Ovary (tissue), 7 donors: ENCODE measurements at regions not wholly inside any gene's neighbourhood (a gene's known extent, or its start where the extent isn't known, plus 50 kb on each side); places are given as distances from the start of the nearest gene placed in this dataset.

Experiments used
- DNase-seq, 5 donors: peaks; one replicate each; pipeline ENCODE4 v3.0.0-alpha.2; 2019 to 2020
- H3K27ac ChIP-seq, 2 donors: fragments of 200-600 bp; one replicate each; pipeline versions ENCODE4 v1.5.1 to v1.8.0; 2019 to 2022
- H3K27me3 ChIP-seq: fragments of 200-600 bp; one replicate; pipeline ENCODE4 v1.8.0; 2022
- H3K36me3 ChIP-seq: fragments of 200-600 bp; sonication (generic); one replicate; pipeline ENCODE4 v1.5.1; 2019
- H3K4me1 ChIP-seq: one replicate; pipeline ENCODE4 v1.8.1; 2013; ENCODE audit warnings: mild to moderate bottlenecking, moderate library complexity; ENCODE audit not compliant: insufficient read depth
- H3K4me3 ChIP-seq: fragments of 200-600 bp; sonication (generic); one replicate; pipeline ENCODE4 v1.5.1; 2017
- H3K9me3 ChIP-seq, 2 donors: fragments of 200-600 bp in 1 of 2; sonication (generic) in 1 of 2; one replicate each; pipeline versions ENCODE4 v1.5.1 to v1.8.1; 2013 to 2019; ENCODE audit warnings: mild to moderate bottlenecking in 1 of 2, moderate library complexity in 1 of 2
- EP300 ChIP-seq: sonication (generic); formaldehyde crosslinking; IDR thresholded peaks from one replicate; pipeline ENCODE4 v1.6.1; 2017; ENCODE audit warnings: antibody characterized with exemption
- POLR2A ChIP-seq: fragments of 450-650 bp; IDR thresholded peaks from one replicate; pipeline ENCODE4 v1.6.1; 2017; ENCODE audit warnings: antibody characterized with exemption, mild to moderate bottlenecking, moderate library complexity
- WGBS, 3 donors: extraction: QIAGEN DNeasy Blood & Tissue Kit in 1 of 3; methylation state at CpG; one replicate each; pipeline versions ENCODE4 v1.1.5 to v1.1.7; 2013 to 2017; 5-methylcytosine and 5-hydroxymethylcytosine counted together
- intact Hi-C, 4 donors: fragments of 100-400 bp; cut with DNase I; formaldehyde crosslinking; loops; one replicate each; pipeline versions ENCODE4 v1.11.0 to v1.15.1; 2022 to 2023
- TF ChIP-seq, protein P1 (sequence below), 3 donors: fragments of 450-650 bp in 2 of 3; fragments of 200-600 bp in 1 of 3; IDR thresholded peaks; one replicate each; pipeline versions ENCODE4 v1.5.1 to v1.8.0; 2016 to 2022; ENCODE audit warnings: antibody characterized with exemption in 3 of 3, mild to moderate bottlenecking in 1 of 3
- donor health status: DM: no; HTN: no; CAD: no; lungs with moderate emphysema.
- donor health status: DM: no; HTN: no; CAD: no.
- donor health status: Bipolar disorder and iron deficiency.
- donor health status: DM: no; HTN: no; CAD: no.
- donor health status: DM: yes; HTN: yes; CAD: no.

DNA sequence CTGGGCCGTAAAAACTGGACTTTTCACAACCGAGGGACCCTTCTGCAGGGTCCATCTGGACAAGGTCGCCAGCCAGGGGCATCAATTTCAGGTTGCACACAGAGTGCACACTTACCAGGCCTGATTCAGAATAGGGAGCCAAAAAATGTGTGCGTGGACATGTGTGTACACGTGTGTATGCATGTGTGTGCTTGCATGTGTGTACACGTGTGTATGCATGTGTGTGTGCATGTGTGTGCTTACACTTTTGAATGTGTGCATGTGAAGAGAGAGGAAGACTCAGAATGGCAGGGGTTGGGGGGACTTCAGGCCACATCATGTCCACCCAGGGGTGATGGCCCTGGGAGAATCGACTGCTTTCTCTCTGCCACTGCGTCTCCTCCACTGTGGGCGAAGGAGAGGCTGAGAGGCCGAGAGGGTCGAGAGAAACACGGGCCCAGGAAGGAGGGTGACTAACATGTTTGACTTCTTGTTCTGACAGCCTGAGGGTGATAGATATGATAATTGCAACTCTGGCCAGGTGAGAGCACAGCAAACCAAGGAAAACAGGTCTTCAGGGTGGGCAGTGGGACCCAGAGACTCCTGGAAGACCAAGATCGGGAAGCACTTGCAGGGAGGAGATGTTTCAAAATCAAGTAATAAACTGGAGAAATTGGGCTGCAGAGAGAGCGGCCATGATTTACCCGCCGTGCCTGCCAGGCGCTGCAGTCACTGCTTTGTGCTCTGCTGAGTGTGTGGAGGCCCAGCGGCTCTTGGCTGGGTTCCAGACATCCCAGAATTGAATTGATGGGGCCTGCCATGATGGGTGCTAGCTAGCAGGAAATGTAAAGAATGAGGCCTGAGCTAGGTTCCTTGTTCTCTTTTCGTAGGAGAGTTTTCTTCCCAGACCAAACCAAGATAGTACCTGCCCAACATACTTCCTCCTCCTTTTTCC is 310.8 kb downstream of the QKI start:
- DNase-seq = no peak
- 83 to 87% (median 86%) methylated on average over 18 to 19 of the region's 19 CpGs for WGBS, 3 donors
- Histone ChIP-seq H3K4me1 (no peaks in the 10 kb centered on the region), H3K27ac (no peak overlapping the region), H3K9me3 (no peaks in the 10 kb centered on the region), H3K36me3 (no peaks in the 10 kb centered on the region), H3K27me3 (no peaks in the 10 kb centered on the region), H3K4me3 (no peak overlapping the region)
- intact Hi-C loops = no loop called here
- TF ChIP-seq EP300 (no peak), POLR2A (no peak)
- TF ChIP-seq, protein P1, sequence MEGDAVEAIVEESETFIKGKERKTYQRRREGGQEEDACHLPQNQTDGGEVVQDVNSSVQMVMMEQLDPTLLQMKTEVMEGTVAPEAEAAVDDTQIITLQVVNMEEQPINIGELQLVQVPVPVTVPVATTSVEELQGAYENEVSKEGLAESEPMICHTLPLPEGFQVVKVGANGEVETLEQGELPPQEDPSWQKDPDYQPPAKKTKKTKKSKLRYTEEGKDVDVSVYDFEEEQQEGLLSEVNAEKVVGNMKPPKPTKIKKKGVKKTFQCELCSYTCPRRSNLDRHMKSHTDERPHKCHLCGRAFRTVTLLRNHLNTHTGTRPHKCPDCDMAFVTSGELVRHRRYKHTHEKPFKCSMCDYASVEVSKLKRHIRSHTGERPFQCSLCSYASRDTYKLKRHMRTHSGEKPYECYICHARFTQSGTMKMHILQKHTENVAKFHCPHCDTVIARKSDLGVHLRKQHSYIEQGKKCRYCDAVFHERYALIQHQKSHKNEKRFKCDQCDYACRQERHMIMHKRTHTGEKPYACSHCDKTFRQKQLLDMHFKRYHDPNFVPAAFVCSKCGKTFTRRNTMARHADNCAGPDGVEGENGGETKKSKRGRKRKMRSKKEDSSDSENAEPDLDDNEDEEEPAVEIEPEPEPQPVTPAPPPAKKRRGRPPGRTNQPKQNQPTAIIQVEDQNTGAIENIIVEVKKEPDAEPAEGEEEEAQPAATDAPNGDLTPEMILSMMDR (IDR thresholded peaks at IDR 0.05) = no peak

DNA sequence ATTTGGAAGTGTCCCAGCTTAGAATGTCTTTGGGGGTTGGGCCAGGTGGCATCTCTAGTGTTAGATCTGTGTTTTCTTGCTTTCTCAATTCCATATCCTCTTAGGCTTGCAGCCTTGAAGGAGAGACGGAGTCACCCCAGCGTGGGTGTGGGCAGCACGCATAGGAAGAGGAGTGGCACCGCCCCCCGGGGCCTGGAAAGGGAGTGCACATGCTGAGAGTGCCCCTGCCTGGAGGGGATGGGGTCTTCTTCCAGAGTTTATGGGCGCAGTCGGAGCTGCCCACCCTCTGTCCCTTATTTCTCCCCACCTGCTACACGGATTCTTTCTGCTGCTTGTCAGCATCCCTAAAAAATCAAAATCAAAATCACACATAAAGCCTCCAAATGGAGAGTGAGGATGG is 309.7 kb downstream of the QKI start:
- H3K27me3 ChIP-seq = no peaks in the 10 kb centered on the region
- no peaks in the 10 kb centered on the region for H3K4me1 ChIP-seq
- 83 to 85% (median 83%) methylated on average over 8 of the region's 8 CpGs for WGBS, 3 donors
- no peaks in the 10 kb centered on the region for H3K9me3 ChIP-seq
- intact Hi-C loops = no loop called here
- no peak overlapping the region for H3K4me3 ChIP-seq
- no peak overlapping the region for H3K27ac ChIP-seq
- no peak for DNase-seq
- TF ChIP-seq POLR2A = no peak
- TF ChIP-seq, protein P1 (IDR thresholded peaks at IDR 0.05) = no peak
- TF ChIP-seq EP300 = no peak
- H3K36me3 ChIP-seq = no peaks in the 10 kb centered on the region

DNA sequence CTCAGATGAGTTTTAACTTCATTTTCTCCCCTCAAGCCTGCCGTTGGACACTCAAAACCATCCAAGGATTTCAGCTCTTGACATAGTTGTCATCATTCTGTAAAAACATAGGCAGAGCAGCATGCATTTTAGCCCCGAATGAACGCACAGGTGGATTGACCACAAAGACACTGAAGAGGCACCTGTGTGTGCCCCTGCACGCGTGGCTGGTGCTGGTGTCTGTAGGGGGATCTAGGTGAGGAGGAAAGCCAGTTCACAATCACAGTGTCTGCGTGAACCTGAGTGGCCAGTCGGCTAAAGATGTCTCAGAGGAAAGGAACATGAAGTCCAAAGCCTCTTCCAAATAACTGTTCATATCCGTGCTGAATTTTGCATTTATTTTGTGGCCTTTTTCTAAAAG is 309.2 kb downstream of the QKI start:
- Histone ChIP-seq H3K4me1 (no peaks in the 10 kb centered on the region), H3K27ac (no peak overlapping the region), H3K36me3 (no peaks in the 10 kb centered on the region), H3K9me3 (no peaks in the 10 kb centered on the region), H3K27me3 (no peaks in the 10 kb centered on the region), H3K4me3 (no peak overlapping the region)
- WGBS, 3 donors = 92 to 93% (median 92%) methylated on average over 8 of the region's 8 CpGs
- intact Hi-C loops = no loop called here
- TF ChIP-seq, protein P1 (IDR thresholded peaks at IDR 0.05) = no peak
- TF ChIP-seq POLR2A (no peak), EP300 (no peak)
- DNase-seq = no peak

DNA sequence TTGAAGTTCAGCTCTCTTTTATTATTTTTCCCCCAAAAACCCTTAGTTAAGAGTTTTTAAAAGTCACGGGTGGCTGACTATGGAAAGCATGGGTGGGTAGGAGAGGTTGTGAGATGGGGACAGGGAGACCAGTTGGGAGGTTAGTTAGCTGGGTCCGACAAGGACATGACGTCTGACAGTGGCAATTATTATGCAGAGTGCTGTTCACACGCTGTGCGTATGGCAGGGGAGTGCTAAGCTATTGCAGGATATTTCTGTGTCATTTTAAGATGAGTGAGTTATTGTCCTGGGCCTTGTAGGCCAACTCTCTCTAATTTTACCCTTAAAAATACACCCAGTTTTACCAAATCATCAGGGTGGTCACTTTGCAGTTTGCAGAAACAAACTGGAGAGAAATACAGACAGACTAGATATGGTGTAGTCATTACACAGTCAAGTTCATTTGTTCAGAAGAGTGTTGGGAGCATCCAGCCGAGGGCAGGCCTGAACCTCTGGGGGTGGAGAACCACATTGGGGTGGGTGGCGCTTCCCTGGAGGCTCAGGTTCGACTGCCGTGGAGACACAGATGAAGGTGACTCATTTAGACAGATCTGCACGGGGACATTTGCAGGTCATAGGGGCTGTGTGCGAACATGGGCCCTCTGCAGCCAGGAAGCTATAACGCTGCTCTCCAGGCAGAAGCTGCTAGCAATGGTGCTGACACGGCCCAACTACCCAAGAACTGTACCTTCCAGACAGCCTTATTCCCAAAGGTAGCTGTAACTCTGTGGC is 307.6 kb downstream of the QKI start:
- H3K4me1 ChIP-seq = no peaks in the 10 kb centered on the region
- H3K36me3 ChIP-seq = no peaks in the 10 kb centered on the region
- intact Hi-C loops = no loop called here
- no peak overlapping the region for H3K4me3 ChIP-seq
- no peak for TF ChIP-seq POLR2A
- TF ChIP-seq EP300 = no peak
- TF ChIP-seq, protein P1 (IDR thresholded peaks at IDR 0.05) = no peak
- 92 to 93% (median 92%) methylated on average over 13 of the region's 13 CpGs for whole genome bisulfite sequencing, 3 donors
- H3K27ac ChIP-seq = no peak overlapping the region
- no peaks in the 10 kb centered on the region for H3K27me3 ChIP-seq
- no peaks in the 10 kb centered on the region for H3K9me3 ChIP-seq
- DNase-seq = no peak
